Suprapubic skin (tissue), 4 donors: ENCODE measurements at regions not wholly inside any gene's neighbourhood (a gene's known extent, or its start where the extent isn't known, plus 50 kb on each side); places are given as distances from the start of the nearest gene placed in this dataset.

Experiments used
- CTCF ChIP-seq, 2 donors: fragments of 200-600 bp in 1 of 2; fragments of 450-650 bp in 1 of 2; sonication (generic) in 1 of 2; IDR thresholded peaks; one replicate each; pipeline ENCODE4 v1.5.1; 2016 to 2019; ENCODE audit warnings: antibody characterized with exemption in 2 of 2, mild to moderate bottlenecking in 1 of 2, moderate library complexity in 1 of 2
- POLR2A ChIP-seq, 2 donors: fragments of 450-650 bp; IDR thresholded peaks; one replicate each; pipeline ENCODE4 v1.6.1; 2017; ENCODE audit warnings: antibody characterized with exemption in 2 of 2, mild to moderate bottlenecking in 2 of 2, moderate library complexity in 2 of 2
- POLR2AphosphoS5 ChIP-seq, 3 donors: sonication (generic); formaldehyde crosslinking; IDR thresholded peaks; one replicate each; pipeline ENCODE4 v1.6.1; 2017; ENCODE audit warnings: antibody characterized with exemption in 3 of 3

GRCh38 chr2:48140586-48140985, 173.9 kb upstream of the FOXN2 start:
- TF ChIP-seq CTCF (IDR thresholded peaks at IDR 0.05) (no peak), POLR2AphosphoS5 (IDR thresholded peaks at IDR 0.05) (no peak), POLR2A (IDR thresholded peaks at IDR 0.05) (no peak)
